ENCODE measurements at regions not wholly inside any gene's neighbourhood (a gene's known extent, or its start where the extent isn't known, plus 50 kb on each side); places are given as distances from the start of the nearest gene placed in this dataset.

GRCh38 chrX:69264158-69264581 lies 98.9 kb upstream of the PJA1 start:
- no peak for TF ChIP-seq CTCF (IDR thresholded peaks at IDR 0.05)
- TF ChIP-seq POLR2AphosphoS5 (IDR thresholded peaks at IDR 0.05), result no peak
- no peak for TF ChIP-seq POLR2A (IDR thresholded peaks at IDR 0.05)

Data from gastroesophageal sphincter (tissue), 3 donors.